Loucy (cell line): ENCODE measurements at regions not wholly inside any gene's neighbourhood (a gene's known extent, or its start where the extent isn't known, plus 50 kb on each side); places are given as distances from the start of the nearest gene placed in this dataset.

Source experiments
- CTCF ChIP-seq: fragments of 200-600 bp; sonication (generic); conservative IDR thresholded peaks from 2 replicates; pipeline ENCODE4 v1.5.1; 2014; ENCODE audit warnings: mild to moderate bottlenecking, antibody characterized with exemption, low read length
- EZH2phosphoT487 ChIP-seq: fragments of 200-600 bp; IDR thresholded peaks from 2 replicates; pipeline ENCODE4 v1.6.1; 2018; ENCODE audit warnings: antibody characterized with exemption, mild to moderate bottlenecking, moderate library complexity, borderline replicate concordance

- no peak for TF ChIP-seq CTCF
- TF ChIP-seq EZH2phosphoT487: no peak
Observed at GRCh38 chr14:38399652-38400051, 143.8 kb upstream of the CLEC14A start.
